Uterus (tissue), 2 donors: ENCODE measurements at regions not wholly inside any gene's neighbourhood (a gene's known extent, or its start where the extent isn't known, plus 50 kb on each side); places are given as distances from the start of the nearest gene placed in this dataset.

Experiments used
- CTCF ChIP-seq, 4 experiments: fragments of 200-600 bp in 2 of 4; fragments of 450-650 bp in 2 of 4; sonication (generic) in 2 of 4; IDR thresholded peaks; one replicate each; pipeline ENCODE4 v1.5.1; 2016 to 2019; ENCODE audit warnings: antibody characterized with exemption in 4 of 4, mild to moderate bottlenecking in 2 of 4, moderate library complexity in 1 of 4
- POLR2A ChIP-seq, 2 donors: fragments of 450-650 bp; IDR thresholded peaks; one replicate each; pipeline ENCODE4 v1.6.1; 2016; ENCODE audit warnings: antibody characterized with exemption in 2 of 2, mild to moderate bottlenecking in 1 of 2, moderate library complexity in 1 of 2

GRCh38 chr20:55614220-55614757, 391.0 kb downstream of the CBLN4 start:
- TF ChIP-seq CTCF (IDR thresholded peaks at IDR 0.05) (no peak), POLR2A (IDR thresholded peaks at IDR 0.05) (no peak)
